CD4-positive, alpha-beta T cell (primary cell): ENCODE measurements at regions not wholly inside any gene's neighbourhood (a gene's known extent, or its start where the extent isn't known, plus 50 kb on each side); places are given as distances from the start of the nearest gene placed in this dataset.

ENCODE experiments used
- ATAC-seq: fragments of 200-7000 bp; cut with Tn5 transposase; one replicate; pipeline ENCODE4 v1.10.0; 2022; ENCODE audit warnings: mild to moderate bottlenecking; ENCODE audit not compliant: poor library complexity
- CTCF ChIA-PET: fragments of 350-600 bp; sonication (Branson Sonifier 250); formaldehyde crosslinking; loops from one replicate; lab custom pipeline; 2021; ENCODE audit warnings: antibody characterized with exemption, inconsistent platforms; lab: Charles Lee
- POLR2A ChIA-PET: fragments of 350-600 bp; sonication (Branson Sonifier 250); formaldehyde crosslinking; loops from one replicate; lab custom pipeline; 2021; ENCODE audit warnings: antibody characterized with exemption, inconsistent platforms; lab: Charles Lee
- DNase-seq, 14 experiments: peaks; one replicate each; pipeline ENCODE4 v3.0.0-alpha.2; 2013 to 2020; ENCODE audit warnings: mixed read lengths in 2 of 14
- H3K27ac ChIP-seq, 2 donors: one replicate each; pipeline versions ENCODE4 v1.5.1 to v1.7.0; 2013; ENCODE audit warnings: low read length in 2 of 2, low read depth in 1 of 2, mild to moderate bottlenecking in 1 of 2
- H3K27me3 ChIP-seq, 2 experiments: 1 replicate in 1 of 2; 2 replicates in 1 of 2; pipeline versions ENCODE4 v1.6.1 to v1.7.0; 2013; ENCODE audit warnings: low read length in 2 of 2, control low read depth in 1 of 2, mild to moderate bottlenecking in 1 of 2, moderate library complexity in 1 of 2; ENCODE audit not compliant: insufficient read depth in 2 of 2, control insufficient read depth in 1 of 2
- H3K36me3 ChIP-seq: one replicate; pipeline ENCODE4 v1.6.1; 2013; ENCODE audit warnings: low read length, control low read depth; ENCODE audit not compliant: insufficient read depth
- H3K4me1 ChIP-seq: one replicate; pipeline ENCODE4 v1.6.1; 2013; ENCODE audit warnings: low read length, control low read depth; ENCODE audit not compliant: insufficient read depth
- H3K4me3 ChIP-seq: one replicate; pipeline ENCODE4 v1.5.1; 2013; ENCODE audit warnings: mild to moderate bottlenecking, low read length, moderate library complexity
- H3K9me3 ChIP-seq, 2 experiments: 1 replicate in 1 of 2; 2 replicates in 1 of 2; pipeline versions ENCODE4 v1.6.1 to v1.7.0; 2013; ENCODE audit warnings: low read length in 2 of 2, mild to moderate bottlenecking in 2 of 2, control low read depth in 1 of 2, moderate library complexity in 1 of 2; ENCODE audit not compliant: control insufficient read depth in 1 of 2, insufficient read depth in 1 of 2
- H3K27ac Mint-ChIP-seq: one replicate; pipeline ENCODE4 v1.8.0; 2020; ENCODE audit warnings: mixed read lengths
- H3K27me3 Mint-ChIP-seq: one replicate; pipeline ENCODE4 v1.8.0; 2021; ENCODE audit warnings: mixed read lengths
- H3K36me3 Mint-ChIP-seq: one replicate; pipeline ENCODE4 v1.8.0; 2021; ENCODE audit warnings: low read depth, mixed read lengths
- H3K4me1 Mint-ChIP-seq: one replicate; pipeline ENCODE4 v1.8.0; 2021; ENCODE audit warnings: low read depth, mixed read lengths
- H3K4me3 Mint-ChIP-seq: one replicate; pipeline ENCODE4 v1.8.0; 2020; ENCODE audit warnings: mild to moderate bottlenecking, mixed read lengths
- H3K9me3 Mint-ChIP-seq: one replicate; pipeline ENCODE4 v1.8.0; 2020; ENCODE audit warnings: mixed read lengths
- CTCF ChIP-seq: fragments of 200-600 bp; IDR thresholded peaks from one replicate; pipeline ENCODE4 v1.8.0; 2022; ENCODE audit warnings: antibody characterized with exemption, mild to moderate bottlenecking
- intact Hi-C, 2 experiments: fragments of 100-400 bp; cut with DNase I in 1 of 2; cut with micrococcal nuclease in 1 of 2; formaldehyde crosslinking; loops; one replicate each; pipeline versions ENCODE4 v1.15.1 to v1.9.0; 2023 to 2025; cut with DNase I, micrococcal nuclease

GRCh38 chr10:65556006-65556405 lies 1369.8 kb upstream of the LRRTM3 start:
- ATAC-seq: no peak
- Histone ChIP-seq H3K9me3 (peaks cover 0 to 4% of the 10 kb centered on the region in 2 experiments), H3K36me3 (no peaks in the 10 kb centered on the region), H3K27ac (no peak overlapping the region), H3K4me3 (no peak overlapping the region), H3K4me1 (no peaks in the 10 kb centered on the region), H3K27me3 (no peaks in the 10 kb centered on the region)
- Mint-ChIP-seq H3K27me3 (no peaks in the 10 kb centered on the region), H3K27ac (no peak overlapping the region), H3K4me1 (no peaks in the 10 kb centered on the region), H3K4me3 (no peak overlapping the region), H3K9me3 (peaks cover 4% of the 10 kb centered on the region), H3K36me3 (no peaks in the 10 kb centered on the region)
- CTCF ChIA-PET: no interaction called here
- DNase-seq: no peak
- POLR2A ChIA-PET: no interaction called here
- TF ChIP-seq CTCF: no peak
- intact Hi-C loops: no loop called here

GRCh38 chr10:65559369-65559768 lies 1366.5 kb upstream of the LRRTM3 start:
- ATAC-seq (no peak), DNase-seq (no peak)
- no peaks in the 10 kb centered on the region for H3K36me3 Mint-ChIP-seq
- intact Hi-C loops: no loop called here
- Histone ChIP-seq H3K4me1 (no peaks in the 10 kb centered on the region), H3K27ac (no peak overlapping the region), H3K9me3 (peaks cover 0 to 9% of the 10 kb centered on the region in 2 experiments), H3K27me3 (no peaks in the 10 kb centered on the region), H3K4me3 (no peak overlapping the region), H3K36me3 (no peaks in the 10 kb centered on the region)
- H3K27ac Mint-ChIP-seq: no peak overlapping the region
- ChIA-PET CTCF (no interaction called here), POLR2A (interaction anchor here (1.4 kb wide), 1 partner anchor 18 kb away, joined by 6 read pairs; no protein-coding TSS in a partner anchor)
- TF ChIP-seq CTCF: no peak
- no peaks in the 10 kb centered on the region for H3K27me3 Mint-ChIP-seq
- no peak overlapping the region for H3K4me3 Mint-ChIP-seq
- no peaks in the 10 kb centered on the region for H3K4me1 Mint-ChIP-seq
- peaks cover 8% of the 10 kb centered on the region for H3K9me3 Mint-ChIP-seq

GRCh38 chr10:65565246-65565645 lies 1360.6 kb upstream of the LRRTM3 start:
- Histone ChIP-seq H3K4me1 (no peaks in the 10 kb centered on the region), H3K36me3 (no peaks in the 10 kb centered on the region), H3K27ac (no peak overlapping the region), H3K27me3 (no peaks in the 10 kb centered on the region), H3K9me3 (peaks cover 0 to 6% of the 10 kb centered on the region in 2 experiments), H3K4me3 (no peak overlapping the region)
- Mint-ChIP-seq H3K4me3 (no peak overlapping the region), H3K27me3 (no peaks in the 10 kb centered on the region), H3K4me1 (no peaks in the 10 kb centered on the region), H3K36me3 (no peaks in the 10 kb centered on the region), H3K9me3 (peaks cover 4% of the 10 kb centered on the region), H3K27ac (no peak overlapping the region)
- TF ChIP-seq CTCF: no peak
- POLR2A ChIA-PET: no interaction called here
- intact Hi-C loops: no loop called here
- CTCF ChIA-PET: no interaction called here
- DNase-seq: no peak
- no peak for ATAC-seq
